WI38 (cell line): ENCODE measurements at regions not wholly inside any gene's neighbourhood (a gene's known extent, or its start where the extent isn't known, plus 50 kb on each side); places are given as distances from the start of the nearest gene placed in this dataset.

Source experiments
- H3K4me3 ChIP-seq: 2 replicates; pipeline ENCODE4 v1.5.1; 2011; ENCODE audit warnings: low read depth, mild to moderate bottlenecking, control low read depth, low read length
- TF ChIP-seq, protein P1 (sequence below): IDR thresholded peaks from 2 replicates; pipeline ENCODE4 v1.5.1; 2012; ENCODE audit warnings: low read depth, mild to moderate bottlenecking, control low read depth, low read length

DNA sequence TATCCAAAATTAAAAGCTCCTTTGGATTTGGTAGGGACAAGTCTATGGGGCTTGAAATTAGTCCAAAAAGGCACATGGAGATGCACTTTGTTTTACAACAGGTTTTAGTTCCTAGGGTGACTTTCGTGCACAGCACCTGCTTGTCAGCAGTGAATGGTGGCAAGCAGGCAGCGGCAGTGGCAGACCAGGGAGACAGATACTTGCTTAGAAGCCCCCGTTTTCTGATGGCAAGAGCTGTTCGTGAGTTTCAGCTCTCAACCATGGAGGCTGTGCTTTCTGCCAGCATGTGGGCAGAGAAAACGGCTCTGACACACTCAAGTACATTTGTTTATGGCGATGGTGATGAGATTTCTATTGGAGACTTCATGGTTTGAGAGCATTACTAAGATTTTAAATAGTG lies 61.7 kb upstream of the SHH start:
- no peak overlapping the region for H3K4me3 ChIP-seq
- TF ChIP-seq, protein P1, sequence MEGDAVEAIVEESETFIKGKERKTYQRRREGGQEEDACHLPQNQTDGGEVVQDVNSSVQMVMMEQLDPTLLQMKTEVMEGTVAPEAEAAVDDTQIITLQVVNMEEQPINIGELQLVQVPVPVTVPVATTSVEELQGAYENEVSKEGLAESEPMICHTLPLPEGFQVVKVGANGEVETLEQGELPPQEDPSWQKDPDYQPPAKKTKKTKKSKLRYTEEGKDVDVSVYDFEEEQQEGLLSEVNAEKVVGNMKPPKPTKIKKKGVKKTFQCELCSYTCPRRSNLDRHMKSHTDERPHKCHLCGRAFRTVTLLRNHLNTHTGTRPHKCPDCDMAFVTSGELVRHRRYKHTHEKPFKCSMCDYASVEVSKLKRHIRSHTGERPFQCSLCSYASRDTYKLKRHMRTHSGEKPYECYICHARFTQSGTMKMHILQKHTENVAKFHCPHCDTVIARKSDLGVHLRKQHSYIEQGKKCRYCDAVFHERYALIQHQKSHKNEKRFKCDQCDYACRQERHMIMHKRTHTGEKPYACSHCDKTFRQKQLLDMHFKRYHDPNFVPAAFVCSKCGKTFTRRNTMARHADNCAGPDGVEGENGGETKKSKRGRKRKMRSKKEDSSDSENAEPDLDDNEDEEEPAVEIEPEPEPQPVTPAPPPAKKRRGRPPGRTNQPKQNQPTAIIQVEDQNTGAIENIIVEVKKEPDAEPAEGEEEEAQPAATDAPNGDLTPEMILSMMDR = no peak

DNA sequence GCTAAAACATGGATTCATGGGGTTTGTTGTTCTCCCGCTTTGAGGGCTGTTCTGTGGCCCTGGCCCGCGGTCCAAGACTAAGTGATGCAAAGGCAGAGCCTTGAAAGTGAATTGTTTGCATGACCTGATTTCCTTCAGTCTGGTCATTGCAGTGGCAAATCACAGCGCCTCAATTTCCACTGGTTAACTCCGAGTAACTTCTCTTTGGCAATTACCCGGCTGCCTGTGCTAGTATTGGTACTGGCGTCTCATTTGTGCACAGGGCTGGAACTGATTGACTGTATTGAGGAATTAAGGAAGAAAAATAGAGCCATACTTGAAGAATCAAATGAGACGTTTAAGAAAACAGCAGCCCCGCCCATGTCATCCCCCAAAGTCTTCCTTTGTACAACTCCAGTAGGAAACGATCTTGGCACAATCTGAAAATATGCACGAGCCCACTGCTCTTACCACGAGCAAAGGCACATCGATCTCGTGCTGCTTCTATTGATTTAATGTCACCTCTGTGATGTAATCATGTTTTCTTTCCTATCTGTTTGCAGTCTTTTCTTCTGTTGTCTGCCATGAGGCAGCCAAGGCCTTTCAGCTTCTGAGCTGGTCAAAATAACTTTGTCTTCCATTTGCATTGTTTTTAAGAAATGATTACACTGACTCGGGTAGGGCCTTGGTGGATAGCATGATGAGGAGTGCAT lies 60.6 kb upstream of the SHH start:
- no peak overlapping the region for H3K4me3 ChIP-seq
- TF ChIP-seq, protein P1 = no peak

DNA sequence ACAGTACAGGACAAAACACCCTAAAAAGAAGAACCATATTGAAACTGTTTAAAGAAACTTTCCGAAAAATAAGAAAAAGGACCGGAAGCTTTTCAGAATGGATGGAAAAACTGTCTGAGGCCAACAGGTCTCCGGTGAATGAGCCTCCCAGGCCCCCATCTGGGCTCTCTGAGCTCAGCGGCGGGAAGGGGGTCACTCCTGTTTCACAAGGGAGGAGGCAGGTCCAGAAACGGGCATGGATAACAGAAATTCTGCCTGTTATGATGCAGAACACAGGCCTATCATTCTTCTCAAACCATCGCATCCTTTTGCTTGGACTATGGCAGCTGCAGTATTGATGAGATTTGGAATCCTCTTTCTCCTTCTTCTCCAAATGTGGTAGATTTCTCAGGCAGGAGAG lies 58.9 kb upstream of the SHH start:
- TF ChIP-seq, protein P1 = no peak
- H3K4me3 ChIP-seq = no peak overlapping the region

DNA sequence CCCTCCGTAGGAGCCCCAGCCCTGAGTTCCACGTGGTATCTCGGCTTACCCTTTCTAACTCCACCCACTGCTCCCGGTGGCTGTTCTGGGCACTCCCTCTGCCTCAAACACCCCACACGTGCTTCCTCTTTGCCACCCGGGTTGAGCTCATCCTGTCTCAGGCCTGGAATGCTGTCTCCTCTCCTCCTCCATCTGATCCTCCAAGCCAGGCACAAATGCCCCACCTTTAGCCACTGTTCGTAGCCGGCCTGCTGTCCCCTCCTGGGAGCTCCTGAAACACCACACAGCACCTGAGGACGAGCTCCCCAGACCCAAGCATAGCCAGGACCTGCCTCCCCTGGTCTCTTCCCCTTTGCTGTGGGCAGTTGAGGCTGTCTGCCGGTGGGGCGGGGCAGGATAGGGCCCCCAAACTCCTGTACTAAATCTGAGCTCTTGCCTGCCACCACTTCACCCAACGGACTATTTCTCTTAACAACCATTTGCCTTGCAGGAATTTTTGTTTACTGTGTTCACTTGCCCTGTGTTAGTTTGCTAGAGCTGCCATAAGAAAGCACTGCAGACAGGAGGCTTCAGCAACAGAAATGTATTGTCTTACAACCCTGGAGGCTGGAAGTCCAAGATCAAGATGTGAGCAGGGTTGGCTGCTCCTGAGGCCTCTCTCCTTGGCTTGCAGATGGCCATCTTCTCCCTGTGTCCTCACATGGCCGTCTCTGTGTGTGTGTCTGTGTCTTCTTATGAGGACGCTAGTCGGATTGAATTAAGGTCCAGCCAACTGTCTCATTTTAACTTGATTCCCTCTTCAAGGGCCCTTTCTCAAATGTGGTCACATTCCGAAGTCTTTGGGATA lies 58.3 kb upstream of the SHH start:
- TF ChIP-seq, protein P1 = no peak
- no peak overlapping the region for H3K4me3 ChIP-seq

DNA sequence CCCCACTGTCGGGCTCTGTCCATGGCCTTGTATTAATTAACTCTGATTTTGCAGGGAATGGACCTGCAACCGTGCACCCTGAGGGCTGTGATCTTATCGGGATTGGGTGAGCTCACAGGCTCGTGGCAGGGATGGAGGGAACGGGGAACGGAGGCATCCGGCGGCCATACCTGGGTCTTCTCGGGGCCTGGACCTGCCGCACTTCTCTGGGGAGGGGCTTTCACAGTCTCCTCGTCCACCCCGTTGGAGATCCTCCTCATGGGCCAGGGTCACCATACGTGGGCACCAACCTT lies 57.5 kb upstream of the SHH start:
- TF ChIP-seq, protein P1 = no peak
- no peak overlapping the region for H3K4me3 ChIP-seq

DNA sequence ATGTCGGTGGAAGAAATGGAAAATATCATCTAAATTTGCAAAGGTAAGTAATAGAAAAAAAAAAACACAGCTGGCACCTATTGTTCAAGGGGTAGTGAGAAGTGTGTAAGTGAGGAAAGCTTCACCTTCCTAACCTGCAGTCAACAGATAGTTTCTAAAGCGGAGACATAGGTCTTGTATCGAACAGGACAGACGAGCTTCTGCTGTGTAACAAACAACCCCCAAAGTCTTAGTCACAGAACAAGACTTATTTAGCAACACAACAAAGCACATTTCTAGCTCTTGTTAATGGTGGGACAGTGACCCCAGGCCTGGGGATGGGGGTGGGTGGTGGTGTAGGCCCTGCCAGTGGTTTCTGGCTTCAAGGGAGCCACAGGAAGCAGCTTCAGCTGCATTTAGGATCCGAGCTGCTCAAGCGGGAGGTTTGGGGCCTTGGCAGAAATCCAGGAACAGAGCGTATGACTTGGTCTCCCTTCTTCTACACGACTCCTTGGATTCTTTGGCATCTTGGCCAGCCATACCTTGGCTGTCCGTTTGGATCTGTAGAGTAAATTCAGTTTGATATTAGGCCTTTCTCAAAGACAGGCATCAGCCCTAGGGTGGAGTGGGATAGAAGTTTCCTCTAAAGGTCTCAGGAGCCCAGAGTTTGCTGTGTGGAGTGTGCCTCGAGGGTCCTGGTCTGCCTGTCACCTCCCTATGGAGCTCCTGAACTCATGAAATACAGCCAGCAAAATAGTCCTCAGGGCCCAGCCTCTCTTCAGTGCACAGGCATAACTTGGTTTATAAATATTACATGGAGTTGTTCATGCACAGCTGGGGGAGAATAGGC lies 56.9 kb upstream of the SHH start:
- TF ChIP-seq, protein P1 = no peak
- no peak overlapping the region for H3K4me3 ChIP-seq
